ENCODE measurements at regions not wholly inside any gene's neighbourhood (a gene's known extent, or its start where the extent isn't known, plus 50 kb on each side); places are given as distances from the start of the nearest gene placed in this dataset.

DNA sequence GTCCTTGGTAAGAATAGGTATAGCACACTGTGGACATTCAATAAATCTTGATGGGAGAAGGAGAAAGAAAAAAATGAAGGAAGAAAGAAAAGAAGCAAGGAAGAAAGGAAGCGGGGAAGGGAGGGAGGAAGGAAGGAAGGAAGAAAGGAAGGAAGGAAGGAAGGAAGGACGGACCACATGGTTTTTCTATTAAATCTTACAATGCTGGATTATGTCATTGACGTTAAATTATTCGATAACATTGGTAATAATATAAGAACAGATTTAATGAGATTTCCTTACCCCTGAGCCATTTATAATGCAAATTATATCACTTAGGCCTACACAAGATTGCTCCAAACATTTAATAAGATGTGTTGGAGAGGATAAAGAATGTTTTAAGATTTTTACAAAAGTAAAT lies 124.9 kb upstream of the SYT1 start:
- Mint-ChIP-seq H3K27me3 (ENCODE audit: low read depth) (no peaks in the 10 kb centered on the region), H3K36me3 (no peaks in the 10 kb centered on the region), H3K27ac (no peak overlapping the region), H3K4me1 (no peaks in the 10 kb centered on the region), H3K4me3 (no peak overlapping the region), H3K9me3 (peaks cover 13% of the 10 kb centered on the region)
- TF ChIP-seq, protein P1, sequence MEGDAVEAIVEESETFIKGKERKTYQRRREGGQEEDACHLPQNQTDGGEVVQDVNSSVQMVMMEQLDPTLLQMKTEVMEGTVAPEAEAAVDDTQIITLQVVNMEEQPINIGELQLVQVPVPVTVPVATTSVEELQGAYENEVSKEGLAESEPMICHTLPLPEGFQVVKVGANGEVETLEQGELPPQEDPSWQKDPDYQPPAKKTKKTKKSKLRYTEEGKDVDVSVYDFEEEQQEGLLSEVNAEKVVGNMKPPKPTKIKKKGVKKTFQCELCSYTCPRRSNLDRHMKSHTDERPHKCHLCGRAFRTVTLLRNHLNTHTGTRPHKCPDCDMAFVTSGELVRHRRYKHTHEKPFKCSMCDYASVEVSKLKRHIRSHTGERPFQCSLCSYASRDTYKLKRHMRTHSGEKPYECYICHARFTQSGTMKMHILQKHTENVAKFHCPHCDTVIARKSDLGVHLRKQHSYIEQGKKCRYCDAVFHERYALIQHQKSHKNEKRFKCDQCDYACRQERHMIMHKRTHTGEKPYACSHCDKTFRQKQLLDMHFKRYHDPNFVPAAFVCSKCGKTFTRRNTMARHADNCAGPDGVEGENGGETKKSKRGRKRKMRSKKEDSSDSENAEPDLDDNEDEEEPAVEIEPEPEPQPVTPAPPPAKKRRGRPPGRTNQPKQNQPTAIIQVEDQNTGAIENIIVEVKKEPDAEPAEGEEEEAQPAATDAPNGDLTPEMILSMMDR (IDR thresholded peaks at IDR 0.05; ENCODE audit: unreplicated experiment), result no peak
- no peak for DNase-seq (ENCODE audit: low spot score in 2 of 2, unreplicated experiment in 2 of 2)

DNA sequence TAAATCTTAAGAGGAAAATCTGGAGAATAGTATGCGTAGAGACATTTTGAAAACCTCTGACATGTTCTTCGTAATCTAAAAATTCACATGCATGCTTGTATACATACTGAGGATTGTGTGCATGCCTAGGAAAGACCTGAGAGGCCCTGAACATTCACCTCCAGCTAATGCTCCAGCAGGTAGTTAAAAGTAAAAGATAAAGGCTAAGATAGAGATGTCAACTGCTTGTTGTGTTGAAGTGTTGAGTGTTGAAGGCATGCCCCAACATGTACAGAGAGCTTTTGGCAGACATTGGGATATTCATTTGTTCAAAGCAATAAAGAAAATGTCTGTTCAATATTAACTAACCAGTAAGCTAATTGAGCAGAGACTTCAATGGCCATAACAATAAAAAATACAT lies 118.6 kb upstream of the SYT1 start:
- no peak for DNase-seq (ENCODE audit: low spot score in 2 of 2, unreplicated experiment in 2 of 2)
- TF ChIP-seq, protein P1 (IDR thresholded peaks at IDR 0.05; ENCODE audit: unreplicated experiment), result no peak
- Mint-ChIP-seq H3K36me3 (no peaks in the 10 kb centered on the region), H3K4me1 (no peaks in the 10 kb centered on the region), H3K27me3 (ENCODE audit: low read depth) (no peaks in the 10 kb centered on the region), H3K27ac (no peak overlapping the region), H3K9me3 (peaks cover 43% of the 10 kb centered on the region), H3K4me3 (no peak overlapping the region)

DNA sequence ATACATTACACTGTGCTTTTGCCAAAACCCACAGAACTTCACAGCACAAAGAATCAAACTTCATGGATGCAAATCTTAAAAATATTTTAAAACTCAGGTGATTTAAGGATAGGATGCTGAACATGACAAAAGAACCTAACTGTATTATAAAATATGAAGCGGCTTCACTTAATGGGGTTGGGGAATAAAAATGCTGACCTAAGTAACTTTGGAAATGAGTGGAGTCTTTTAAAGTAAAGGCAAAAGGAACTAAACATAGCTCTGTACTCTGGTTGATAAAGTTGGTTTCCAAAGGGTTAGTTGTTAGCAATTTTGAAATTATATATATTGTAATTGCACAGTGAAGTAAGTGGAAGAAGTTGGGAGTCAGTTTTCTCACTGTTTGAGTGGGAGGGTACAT lies 111.5 kb upstream of the SYT1 start:
- Mint-ChIP-seq H3K4me1 (no peaks in the 10 kb centered on the region), H3K27ac (no peak overlapping the region), H3K27me3 (ENCODE audit: low read depth) (no peaks in the 10 kb centered on the region), H3K4me3 (no peak overlapping the region), H3K9me3 (peaks cover 12% of the 10 kb centered on the region), H3K36me3 (no peaks in the 10 kb centered on the region)
- TF ChIP-seq, protein P1 (IDR thresholded peaks at IDR 0.05; ENCODE audit: unreplicated experiment), result no peak
- DNase-seq (ENCODE audit: low spot score in 2 of 2, unreplicated experiment in 2 of 2), result no peak

DNA sequence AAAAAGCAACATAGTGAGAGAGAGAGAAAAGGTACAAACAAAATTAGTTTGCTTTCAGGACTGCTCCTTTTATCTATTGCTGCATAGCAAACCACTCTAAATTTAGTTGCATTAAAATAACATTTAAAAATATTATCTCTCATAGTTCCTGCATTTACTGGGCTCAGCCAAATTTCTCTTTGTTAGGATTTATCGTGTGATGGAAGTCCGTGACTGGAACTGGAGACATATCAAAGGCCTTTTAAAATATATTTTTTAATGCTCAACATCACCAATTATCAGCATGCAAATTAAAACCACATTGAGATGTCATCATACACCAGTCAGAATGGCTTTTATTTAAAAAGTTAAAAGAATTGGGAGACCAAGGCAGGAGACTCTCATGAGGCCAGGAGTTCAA lies 107.6 kb upstream of the SYT1 start:
- Mint-ChIP-seq H3K9me3 (peaks cover 22% of the 10 kb centered on the region), H3K4me3 (no peak overlapping the region), H3K36me3 (peaks cover 3% of the 10 kb centered on the region), H3K4me1 (no peaks in the 10 kb centered on the region), H3K27ac (no peak overlapping the region), H3K27me3 (ENCODE audit: low read depth) (no peaks in the 10 kb centered on the region)
- DNase-seq (ENCODE audit: low spot score in 2 of 2, unreplicated experiment in 2 of 2), result no peak
- TF ChIP-seq, protein P1 (IDR thresholded peaks at IDR 0.05; ENCODE audit: unreplicated experiment), result no peak

DNA sequence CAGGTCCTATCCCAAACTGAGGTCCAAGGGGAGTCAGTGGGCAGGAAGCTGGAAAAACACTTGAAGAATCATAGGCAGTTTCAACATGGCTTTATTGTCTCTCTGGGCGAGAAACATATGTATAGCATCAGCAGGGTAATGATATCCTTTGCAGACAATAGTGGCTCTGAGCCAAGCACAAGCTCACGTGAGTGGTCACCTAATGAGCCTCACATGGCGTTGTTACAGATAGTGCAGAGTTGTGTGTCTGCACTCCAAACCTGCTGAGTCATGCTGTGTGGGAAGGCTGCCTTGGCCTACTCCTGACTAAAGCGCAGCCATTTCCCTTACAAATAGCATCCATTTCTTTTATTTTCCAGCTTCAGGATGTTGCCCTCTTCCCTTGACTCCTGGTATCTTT lies 105.2 kb upstream of the SYT1 start:
- TF ChIP-seq, protein P1 (IDR thresholded peaks at IDR 0.05; ENCODE audit: unreplicated experiment), result no peak
- Mint-ChIP-seq H3K4me1 (no peaks in the 10 kb centered on the region), H3K4me3 (no peak overlapping the region), H3K36me3 (peaks cover 3% of the 10 kb centered on the region), H3K27ac (no peak overlapping the region), H3K27me3 (ENCODE audit: low read depth) (no peaks in the 10 kb centered on the region), H3K9me3 (peaks cover 15% of the 10 kb centered on the region)
- no peak for DNase-seq (ENCODE audit: low spot score in 2 of 2, unreplicated experiment in 2 of 2)

DNA sequence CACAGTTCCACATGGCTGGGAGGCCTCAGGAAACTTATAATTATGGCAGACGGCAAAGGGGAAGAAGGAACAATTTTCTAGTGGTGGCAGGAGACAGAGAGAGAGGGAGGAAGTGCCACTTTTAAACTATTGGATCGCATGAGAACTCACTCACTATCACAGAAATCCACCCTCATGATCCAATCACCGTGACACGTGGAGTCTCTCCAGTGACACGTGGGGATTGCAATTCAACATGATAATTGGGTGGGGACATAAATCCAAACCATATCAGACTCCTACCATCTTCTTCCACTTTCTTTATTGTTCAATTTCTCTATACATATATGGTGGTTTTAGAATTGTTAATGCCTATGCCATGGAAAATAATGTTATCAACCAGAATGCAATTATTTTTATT lies 103.7 kb upstream of the SYT1 start:
- H3K4me1 Mint-ChIP-seq, result no peaks in the 10 kb centered on the region

More for the DNA sequence above, 103.7 kb upstream of the SYT1 start:
- no peaks in the 10 kb centered on the region for H3K27me3 Mint-ChIP-seq (ENCODE audit: low read depth)
- TF ChIP-seq, protein P1 (IDR thresholded peaks at IDR 0.05; ENCODE audit: unreplicated experiment), result no peak
- no peak overlapping the region for H3K4me3 Mint-ChIP-seq
- peaks cover 15% of the 10 kb centered on the region for H3K9me3 Mint-ChIP-seq
- peaks cover 3% of the 10 kb centered on the region for H3K36me3 Mint-ChIP-seq
- H3K27ac Mint-ChIP-seq, result no peak overlapping the region
- DNase-seq (ENCODE audit: low spot score in 2 of 2, unreplicated experiment in 2 of 2), result no peak
